NCI-H1694 treated with DMSO at 0.1 percent for 48 hours (cell line): ENCODE measurements at regions not wholly inside any gene's neighbourhood (a gene's known extent, or its start where the extent isn't known, plus 50 kb on each side); places are given as distances from the start of the nearest gene placed in this dataset.

Experiments
- DNase-seq: peaks from one replicate; lab custom pipeline; 2025; lab: John Stamatoyannopoulos, UW

DNA sequence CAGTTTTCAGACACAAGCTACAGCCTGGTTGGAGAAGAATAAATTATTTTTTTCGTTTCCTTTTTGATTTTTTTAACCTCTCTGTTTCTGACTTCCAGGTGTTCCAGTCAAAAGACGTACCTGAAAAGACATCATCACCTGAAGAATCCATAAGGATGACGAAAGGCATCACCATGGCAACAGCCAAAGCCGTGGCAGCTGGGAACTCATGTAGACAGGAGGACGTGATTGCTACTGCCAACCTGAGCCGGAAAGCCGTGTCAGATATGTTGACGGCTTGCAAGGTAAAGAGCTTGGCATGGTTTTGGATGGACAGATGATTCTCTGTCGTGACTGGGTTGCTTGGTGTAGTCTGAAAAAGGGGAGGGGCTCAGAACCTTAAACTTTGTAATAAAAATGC lies 237.0 kb upstream of the TPM1 start:
- DNase-seq = no peak

DNA sequence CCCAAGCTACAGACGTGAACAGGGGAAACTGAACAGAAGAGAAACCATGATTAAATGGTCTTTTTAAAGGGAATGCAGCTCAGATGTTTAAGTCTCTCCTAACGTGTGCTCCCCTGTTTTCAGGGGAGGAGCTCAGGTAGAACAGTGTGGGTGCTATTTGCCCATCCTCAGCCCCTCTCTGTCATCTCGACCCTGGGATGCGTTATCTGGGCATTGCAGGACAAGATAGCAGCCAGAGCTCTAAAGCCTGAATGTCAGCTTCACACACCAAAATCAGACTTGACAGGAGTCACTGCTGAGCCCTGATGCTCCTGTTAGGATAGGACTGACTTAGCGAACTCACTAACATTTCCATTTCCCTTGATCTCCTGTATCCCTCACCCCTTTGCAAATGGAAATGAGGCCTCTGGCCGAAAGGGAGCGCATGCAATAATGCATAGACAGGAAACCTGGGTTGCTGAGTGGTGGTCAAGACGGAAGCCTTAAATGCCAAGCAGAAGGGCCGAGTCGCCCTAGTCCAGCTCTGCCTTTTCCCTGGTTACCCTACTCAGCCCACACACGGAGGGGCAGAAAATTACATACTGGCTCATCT lies 234.9 kb upstream of the TPM1 start:
- no peak for DNase-seq

DNA sequence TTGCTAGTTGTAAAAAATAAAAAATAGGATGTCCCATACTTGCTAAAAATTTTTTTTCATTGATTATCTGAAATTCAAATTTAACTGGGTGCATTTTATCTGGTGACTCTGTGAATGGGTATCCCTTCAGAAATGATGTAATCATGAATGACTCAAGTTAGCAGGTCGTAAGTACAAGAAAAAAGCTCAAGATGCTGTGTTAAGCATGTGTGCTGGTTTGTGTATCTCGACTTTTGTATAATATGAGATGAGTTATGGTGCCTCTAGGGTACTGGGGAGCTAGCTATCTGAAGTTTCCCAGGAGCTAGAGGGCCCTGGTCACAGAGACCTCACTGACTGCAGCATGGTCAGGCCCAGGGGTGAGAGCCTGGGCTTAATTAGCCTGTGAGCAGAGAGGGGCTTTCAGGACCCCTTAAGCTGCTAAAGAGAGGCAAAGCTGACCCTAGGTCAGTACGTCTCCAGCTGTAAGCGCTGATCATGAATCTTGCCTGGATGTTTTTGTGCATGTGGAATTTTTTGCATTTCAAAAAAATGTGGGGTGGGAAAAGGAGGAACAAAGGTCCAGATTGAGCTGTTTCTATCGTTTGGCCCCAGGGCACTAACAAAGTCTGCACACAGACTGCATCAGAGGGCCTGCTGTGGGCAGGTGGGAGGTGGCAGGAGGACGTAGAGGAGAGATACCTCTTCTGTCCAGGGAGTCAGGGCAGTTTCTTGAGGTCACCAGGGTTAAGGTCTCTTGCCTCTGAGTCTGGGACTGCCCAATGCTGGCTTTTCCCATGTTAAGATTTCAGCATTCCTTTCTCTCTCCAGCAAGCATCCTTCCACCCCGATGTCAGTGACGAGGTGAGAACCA lies 233.2 kb upstream of the TPM1 start:
- DNase-seq = no peak

DNA sequence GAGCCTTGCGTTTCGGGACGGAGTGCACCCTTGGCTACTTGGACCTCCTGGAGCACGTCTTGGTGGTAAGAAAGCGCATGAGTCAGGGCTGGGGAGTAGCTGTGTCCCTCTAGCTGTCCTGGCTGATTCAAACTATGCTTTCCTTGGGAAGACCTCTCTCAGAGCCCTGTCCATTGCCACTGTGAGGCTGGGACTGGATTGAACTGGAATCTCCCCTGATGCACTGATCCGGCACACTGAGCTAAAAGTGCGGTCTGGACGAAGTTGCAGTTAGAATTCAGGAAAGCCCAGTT lies 232.6 kb upstream of the TPM1 start:
- DNase-seq = no peak

DNA sequence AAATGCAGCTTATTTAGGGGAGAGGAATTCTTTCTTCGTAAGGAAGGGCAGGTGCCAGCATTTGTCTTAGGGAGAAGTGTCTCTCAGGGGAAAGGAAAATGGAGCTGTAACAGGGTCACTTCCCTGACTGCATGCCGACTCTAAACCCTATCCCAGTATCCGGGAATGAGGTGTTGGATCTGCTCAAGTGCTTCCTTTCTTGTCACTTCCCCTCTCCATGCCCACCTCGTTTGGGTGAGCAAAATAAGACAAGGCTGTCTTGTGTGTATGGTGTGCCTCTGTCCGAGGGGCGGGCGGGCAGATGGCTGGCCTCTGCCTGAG lies 230.1 kb upstream of the TPM1 start:
- no peak for DNase-seq

DNA sequence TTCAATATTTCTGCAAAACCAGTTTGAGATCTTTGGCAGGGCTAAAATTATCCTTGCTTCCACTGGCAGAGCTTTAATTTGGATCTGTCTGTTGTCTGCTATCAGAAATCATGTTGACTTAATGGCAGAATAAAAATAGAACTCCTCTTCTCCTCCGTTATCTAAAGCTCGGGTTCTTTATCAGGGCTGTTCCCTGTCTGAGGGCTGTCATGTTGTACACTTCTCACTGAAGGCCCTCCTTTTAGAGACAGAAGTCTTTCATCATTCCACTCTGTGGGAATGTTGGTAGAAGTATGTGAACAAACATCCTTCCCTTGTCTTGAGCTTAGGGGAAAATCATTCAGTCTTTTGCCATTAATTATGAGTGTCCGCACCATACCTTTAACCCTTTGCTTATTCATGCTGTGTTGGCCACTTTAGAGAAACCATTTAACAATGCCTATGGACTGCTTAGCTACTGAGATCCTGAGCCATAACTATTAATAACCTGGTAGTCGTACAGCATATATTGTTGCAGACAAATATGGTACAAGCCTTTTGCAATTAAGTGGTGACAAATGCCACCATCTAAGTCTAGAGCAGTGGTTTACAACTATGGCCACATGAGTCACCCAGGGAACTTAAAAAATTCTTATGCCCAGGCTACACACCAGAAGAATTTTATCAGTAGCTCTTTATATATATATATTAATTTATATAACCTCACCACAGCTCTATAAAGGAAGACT lies 226.0 kb upstream of the TPM1 start:
- no peak for DNase-seq

DNA sequence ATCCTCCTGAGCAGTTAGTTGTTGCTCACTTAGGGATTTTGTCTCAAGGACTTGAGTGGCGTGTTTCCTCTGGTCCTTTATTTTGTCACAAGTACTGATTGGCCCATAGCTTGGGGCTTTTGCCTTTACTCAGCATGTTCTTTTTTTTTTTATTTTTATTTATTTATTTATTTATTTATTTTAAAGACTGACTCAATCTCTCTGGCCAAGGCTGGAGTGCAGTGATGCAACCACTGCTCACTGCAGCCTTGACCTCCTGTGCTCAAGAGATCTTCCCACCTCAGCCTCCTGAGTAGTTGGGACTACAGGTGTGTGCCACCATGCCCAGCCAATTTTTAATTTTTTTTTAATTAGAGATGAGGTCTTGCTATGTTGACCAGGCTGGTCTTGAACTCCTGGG lies 223.9 kb upstream of the TPM1 start:
- no peak for DNase-seq

DNA sequence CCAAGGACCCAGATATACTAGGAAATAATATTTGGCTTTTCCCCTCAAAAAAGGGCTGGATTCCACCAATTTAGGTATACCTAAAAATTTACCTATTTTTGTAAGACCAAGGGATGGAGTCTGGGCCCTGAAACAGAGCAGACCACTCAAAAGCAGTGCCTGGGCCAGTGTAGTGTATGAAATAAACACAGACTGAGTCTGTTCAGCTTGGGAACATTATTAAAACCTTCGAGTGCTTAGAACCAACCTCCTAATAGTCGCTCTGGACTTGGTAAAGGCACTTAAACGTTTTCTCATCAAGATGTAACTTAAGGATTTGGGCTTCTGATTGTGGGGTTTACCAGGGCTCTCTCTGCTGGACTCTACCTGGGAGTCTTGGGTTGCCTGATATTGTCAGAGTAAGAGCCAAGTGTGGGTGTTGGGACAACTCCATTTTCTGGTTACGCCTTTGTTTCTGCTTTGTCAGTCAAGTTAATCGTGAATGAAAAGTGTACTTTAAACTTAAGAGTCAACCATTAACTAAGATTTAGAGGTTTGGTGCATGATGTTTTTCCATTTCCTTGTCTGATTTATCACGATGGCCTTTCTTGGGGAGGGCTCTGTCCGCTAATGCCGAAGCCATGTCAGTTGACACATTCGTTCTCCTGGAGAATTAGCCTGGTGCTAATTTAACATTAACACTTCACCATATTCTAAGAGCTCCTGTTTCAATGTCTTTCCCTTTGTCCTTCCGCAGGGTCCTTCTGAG lies 221.0 kb upstream of the TPM1 start:
- DNase-seq = no peak

DNA sequence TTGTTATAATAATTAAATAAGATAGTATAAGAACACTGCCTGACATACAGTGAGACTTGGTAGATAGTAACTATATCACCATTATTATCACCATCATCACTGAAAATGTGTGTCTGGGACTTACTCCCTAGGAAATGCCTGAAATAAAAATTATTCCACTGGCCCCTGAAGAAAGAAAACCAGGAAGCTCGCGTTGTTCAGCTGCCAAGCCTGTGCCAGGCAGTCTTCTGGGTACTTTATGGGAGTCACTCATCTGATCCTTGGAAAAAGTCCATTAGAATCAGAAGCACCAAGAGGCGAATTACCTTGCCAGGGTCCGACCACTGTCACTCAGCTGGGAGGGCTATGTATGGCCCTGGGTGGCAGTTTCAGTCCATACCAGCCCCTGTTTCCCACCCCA lies 220.3 kb upstream of the TPM1 start:
- DNase-seq = no peak

DNA sequence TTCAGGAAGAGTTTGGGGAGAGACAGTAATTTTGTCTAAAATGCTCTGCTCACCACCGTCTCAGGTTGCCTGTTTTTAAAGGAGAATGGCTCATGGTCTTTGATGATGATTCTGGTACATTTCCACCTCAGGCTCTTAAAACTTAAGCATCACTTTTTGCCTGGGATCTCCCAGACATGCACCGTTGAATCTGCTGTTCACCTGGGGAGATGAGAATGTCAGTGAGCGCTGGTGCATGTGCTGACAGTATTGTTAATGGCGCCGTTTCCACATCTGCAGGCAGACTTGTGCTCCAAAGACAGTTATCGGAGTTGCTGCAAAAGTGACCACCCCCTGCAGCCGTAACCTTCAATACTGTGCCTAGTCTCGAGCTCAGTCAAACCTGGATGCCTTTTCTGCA lies 219.0 kb upstream of the TPM1 start:
- no peak for DNase-seq

DNA sequence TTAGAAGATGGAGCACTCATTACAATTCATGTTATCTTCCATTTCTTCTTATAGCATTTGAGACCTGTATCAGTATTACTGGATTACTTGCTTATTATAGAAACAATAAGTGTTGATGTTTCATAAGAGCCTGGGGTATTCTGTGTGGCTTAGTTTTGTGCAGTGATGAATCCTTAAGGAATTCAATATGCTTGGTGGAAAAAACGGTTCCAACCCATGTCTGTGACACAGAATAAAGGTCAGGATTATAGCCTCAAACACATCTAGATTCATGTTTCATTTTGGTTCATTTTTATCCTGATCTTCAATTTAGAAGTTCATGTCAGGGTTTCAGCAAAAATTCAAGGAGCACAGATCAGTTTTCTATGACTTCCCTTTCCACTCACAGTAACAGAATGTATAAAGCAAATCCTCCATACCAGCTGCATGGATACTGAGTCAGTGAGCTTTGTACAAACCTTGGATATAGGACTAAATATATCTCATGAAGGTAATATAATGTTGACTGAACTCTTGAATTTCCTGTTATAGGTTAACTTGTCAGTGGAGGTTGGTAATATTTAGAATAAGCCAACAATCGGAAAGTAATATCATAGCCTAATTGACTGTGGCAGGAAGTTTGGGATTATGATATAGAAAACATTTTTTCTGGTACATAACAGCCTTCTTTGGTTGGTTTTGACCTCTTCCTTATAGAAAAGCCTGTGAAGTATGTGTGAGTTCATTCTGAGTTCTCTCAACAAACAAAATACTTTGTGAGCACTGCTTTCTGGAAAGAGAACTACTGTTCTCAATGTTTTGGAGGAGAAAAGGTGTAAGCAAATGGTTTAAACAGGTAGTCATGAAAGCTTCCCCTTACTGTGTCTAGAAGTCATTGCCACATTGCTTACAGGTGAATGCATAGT lies 218.2 kb upstream of the TPM1 start:
- DNase-seq = no peak

DNA sequence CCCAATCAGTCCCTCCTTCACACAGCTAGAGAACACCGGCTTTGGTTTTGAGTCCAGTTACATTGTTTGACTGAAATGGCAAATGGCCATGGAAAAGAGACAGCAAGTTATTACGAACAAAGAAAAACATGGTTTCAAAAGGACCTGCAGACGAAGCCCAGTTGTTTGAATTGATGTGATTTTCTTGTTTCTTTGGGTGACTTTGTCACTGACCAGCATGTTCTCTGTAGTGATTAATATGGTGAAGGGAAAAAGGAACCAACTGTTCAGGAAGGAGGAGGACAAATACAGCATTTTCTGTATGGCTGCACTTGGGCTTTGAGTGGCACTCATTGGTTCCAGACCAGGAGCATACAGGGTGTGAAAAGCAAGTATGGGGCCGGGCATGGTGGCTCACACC lies 217.4 kb upstream of the TPM1 start:
- DNase-seq = no peak

DNA sequence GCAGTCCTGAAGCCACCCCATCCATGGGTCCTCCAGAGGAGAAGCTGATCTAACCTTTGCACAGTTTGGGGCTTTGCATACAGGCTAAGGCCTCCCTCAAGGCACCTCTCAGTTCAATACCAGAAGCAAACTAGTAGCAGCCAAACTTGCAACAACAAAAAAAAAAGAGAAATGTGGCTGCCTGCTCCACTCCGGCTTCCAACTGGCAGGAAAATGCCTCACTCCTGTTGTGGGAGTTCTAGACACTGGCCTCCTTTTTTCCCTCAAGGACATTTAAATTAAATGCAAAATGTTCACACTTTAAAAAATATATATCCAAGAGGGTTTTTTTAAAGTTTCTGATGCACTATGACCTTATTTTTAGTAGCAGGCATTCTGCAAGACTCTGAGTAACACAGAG lies 216.0 kb upstream of the TPM1 start:
- DNase-seq = no peak

DNA sequence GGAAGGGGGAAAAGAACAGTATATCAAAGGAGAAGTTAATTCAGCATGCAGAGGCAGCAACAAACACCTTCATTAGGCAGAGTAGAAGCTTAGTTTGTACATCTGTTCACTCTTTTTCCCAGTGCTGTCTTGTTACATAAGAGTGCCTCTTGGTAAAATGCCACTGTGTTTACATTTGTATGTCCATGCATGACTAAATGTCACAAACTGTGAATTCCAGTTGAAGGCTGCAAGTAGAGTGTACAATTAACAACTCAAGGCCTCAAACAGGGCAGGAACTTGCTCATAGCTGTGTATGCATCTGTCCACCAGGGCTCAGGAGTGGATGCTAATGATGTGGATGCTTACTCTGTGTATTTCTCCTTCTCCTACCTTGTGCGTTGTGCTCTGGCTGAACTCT lies 214.2 kb upstream of the TPM1 start:
- peak; percentile 92 for DNase-seq

DNA sequence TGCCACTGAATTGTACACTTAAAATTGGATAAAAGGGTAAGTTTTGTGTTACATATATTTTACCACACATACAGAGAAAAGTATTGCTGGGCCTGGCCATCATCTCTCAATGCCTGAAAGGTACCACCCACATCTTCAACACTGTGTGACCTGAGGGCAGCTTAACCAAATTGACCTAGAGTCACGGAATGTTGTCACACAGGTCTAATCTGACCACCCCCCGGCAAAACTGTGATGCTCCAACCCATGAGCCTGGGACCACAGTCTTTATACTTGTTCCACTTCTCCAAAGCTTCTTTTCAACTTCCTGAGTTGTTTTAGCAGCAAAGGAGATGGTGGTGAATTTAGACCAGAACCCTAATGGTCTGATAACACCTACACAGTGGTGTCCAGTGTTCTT lies 210.3 kb upstream of the TPM1 start:
- no peak for DNase-seq

DNA sequence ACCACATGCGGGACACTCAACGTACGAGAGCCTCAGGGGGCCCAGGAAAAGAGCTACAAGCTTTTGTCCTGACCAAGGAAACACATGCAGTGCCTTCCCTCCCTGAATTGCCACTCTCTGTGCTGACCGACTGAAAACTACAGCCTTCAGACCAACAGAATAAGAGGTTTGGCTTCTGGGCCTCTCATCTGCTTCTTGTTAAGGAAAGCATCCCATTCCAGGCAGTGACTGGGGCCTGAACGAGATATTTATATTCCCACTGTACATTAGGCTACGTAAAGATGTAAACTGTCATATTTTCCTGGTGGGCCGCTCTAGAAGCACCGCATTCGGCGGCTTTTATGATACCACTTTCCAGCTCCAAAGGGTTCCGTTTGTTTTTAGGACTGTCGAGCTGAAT lies 208.9 kb upstream of the TPM1 start:
- no peak for DNase-seq

DNA sequence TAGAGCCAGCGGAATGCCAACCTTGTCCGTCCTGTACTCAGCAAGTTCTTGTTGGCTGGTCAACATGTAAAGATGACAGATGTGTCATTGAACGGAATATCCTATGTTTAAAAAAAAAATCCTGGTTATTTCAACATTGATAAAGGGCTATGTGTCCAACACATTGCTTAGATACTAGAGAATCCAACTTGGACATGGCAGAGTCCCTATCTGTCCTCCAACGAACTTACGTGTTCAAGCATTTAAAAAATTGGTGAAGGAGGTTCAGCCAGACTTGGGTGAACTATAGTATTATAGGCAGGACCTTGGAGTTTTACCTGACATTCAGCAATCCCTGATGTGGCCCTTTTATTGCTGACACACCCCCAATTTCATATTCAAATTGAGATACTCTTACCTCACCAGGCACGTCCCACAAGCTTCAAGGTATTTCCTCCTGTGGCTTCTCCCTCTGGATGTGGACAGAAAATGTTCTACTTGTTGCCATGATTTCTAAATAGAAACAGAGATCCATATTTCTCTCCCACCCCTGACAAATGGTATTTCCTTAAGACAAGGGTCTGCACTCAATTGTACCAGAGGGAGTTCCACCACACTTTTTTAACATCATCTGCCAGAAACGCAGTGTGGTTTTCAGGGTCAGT lies 207.7 kb upstream of the TPM1 start:
- DNase-seq = no peak

DNA sequence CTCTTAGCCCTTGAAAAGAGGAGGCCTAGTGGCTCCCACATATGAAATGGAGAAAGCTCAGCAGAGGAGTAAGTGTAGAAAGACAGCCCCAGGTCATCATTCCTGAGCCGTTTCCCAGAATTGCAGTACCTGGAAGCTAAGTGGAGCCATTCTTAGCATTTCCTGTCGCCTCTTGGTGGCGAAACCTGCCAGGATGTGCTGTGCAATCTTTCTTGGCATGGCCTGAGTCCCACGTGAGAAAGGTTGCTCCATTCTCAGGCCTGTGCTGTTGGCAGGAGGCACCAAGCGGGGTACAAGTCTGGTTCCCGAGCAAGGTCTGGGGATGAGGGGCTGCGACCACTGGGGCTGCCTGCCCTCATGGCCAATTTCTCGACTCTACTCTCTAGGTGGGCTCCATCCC lies 207.2 kb upstream of the TPM1 start:
- no peak for DNase-seq

DNA sequence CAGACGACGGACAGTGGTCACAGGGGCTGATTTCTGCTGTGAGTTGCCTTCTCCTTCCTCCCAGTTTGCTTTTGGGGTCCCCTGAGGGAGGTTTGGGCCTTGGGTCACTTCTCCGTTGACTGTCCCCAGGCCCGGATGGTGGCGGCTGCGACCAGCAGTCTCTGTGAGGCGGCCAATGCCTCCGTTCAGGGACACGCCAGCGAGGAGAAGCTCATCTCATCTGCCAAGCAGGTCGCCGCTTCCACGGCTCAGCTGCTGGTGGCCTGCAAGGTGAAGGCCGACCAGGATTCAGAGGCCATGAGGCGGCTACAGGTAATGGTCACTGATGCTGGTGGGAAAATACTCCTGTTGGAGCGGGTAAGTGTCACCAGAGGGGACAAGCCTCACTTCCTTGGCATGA lies 206.8 kb upstream of the TPM1 start:
- no peak for DNase-seq

DNA sequence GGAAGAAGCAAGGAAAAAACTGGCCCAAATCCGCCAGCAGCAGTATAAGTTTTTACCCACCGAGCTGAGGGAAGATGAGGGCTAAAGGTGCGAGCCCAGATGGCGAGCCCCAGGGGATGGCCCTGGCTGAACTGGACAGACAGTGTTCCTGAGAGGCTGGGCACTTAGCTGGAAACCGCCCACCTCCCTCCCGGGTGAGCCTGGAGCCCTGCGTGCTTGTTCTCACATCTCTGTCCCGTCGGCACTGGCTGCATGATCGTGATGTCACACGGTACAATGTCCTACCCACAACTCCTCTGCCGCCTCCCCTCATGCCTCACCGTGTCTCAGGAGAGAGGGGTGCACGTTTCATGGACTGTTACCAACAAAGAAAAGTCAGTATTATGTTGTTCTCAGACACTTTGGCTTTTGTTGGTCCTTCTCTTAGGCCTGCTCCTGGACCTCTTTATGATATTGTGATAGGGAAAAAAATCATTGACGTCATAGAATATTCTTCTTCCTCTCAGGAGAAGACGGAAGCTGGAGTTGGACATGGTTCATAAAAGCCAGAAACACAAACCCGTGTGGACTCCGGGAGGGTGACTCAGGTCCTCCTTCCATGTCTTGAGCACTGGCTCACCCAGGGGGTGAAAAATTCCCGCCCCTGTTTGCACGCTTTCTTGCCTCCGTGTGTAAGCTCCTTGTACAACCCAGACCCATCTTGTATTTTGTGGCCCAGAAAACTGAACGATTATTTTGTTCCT lies 201.8 kb upstream of the TPM1 start:
- no peak for DNase-seq

DNA sequence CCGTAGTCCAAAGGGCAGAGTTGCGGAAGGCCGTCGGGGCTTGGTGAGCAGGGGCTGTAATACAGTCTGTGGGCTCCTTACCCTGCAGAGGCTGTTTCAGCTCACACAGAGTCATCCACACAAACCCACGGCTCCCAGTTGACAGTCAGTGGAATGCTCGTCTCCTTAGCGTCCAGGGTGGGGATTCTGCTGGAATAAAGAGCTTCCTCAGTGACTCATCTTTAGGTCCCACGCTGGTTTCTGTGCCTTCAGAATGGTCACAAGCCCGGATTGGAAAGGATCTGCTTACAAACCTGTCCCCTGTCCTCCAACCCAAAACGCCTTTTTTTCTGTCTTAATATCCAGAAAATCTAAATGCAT lies 201.3 kb upstream of the TPM1 start:
- DNase-seq = no peak
